Loucy (cell line): ENCODE measurements at regions not wholly inside any gene's neighbourhood (a gene's known extent, or its start where the extent isn't known, plus 50 kb on each side); places are given as distances from the start of the nearest gene placed in this dataset.

Experiments
- CTCF ChIP-seq: fragments of 200-600 bp; sonication (generic); conservative IDR thresholded peaks from 2 replicates; pipeline ENCODE4 v1.5.1; 2014; ENCODE audit warnings: mild to moderate bottlenecking, antibody characterized with exemption, low read length
- EZH2phosphoT487 ChIP-seq: fragments of 200-600 bp; IDR thresholded peaks from 2 replicates; pipeline ENCODE4 v1.6.1; 2018; ENCODE audit warnings: antibody characterized with exemption, mild to moderate bottlenecking, moderate library complexity, borderline replicate concordance

GRCh38 chr11:86136538-86136937 lies 67.7 kb upstream of the PICALM start:
- TF ChIP-seq CTCF, result no peak
- no peak for TF ChIP-seq EZH2phosphoT487
